GM12878 (cell line): ENCODE measurements at regions not wholly inside any gene's neighbourhood (a gene's known extent, or its start where the extent isn't known, plus 50 kb on each side); places are given as distances from the start of the nearest gene placed in this dataset.

Experiments used
- ATAC-seq: fragments of 200-7000 bp; cut with Tn5 transposase; 3 replicates; pipeline ENCODE4 v1.9.1; 2020; ENCODE audit warnings: mild to moderate bottlenecking, moderate library complexity
- BruUV-seq: library from RNA; stranded (reverse); fragments of 400-500 nt; replicated peaks from 2 replicates; lab custom pipeline; 2021; lab: Mats Ljungman, UMichigan
- CTCF ChIA-PET: fragments of 300-600 bp; sonication (Branson Sonifier 250); formaldehyde crosslinking; extraction: SDS; loops from one replicate; lab custom pipeline; 2021; ENCODE audit warnings: inconsistent platforms; lab: Yijun Ruan, JAX
- POLR2A ChIA-PET: fragments of 350-600 bp; formaldehyde crosslinking; extraction: SDS; loops from one replicate; lab custom pipeline; 2021; ENCODE audit warnings: inconsistent platforms; lab: Charles Lee
- RAD21 ChIA-PET: fragments of 300-600 bp; sonication (Branson Sonifier 250); formaldehyde crosslinking; loops from one replicate; lab custom pipeline; 2023; ENCODE audit warnings: antibody characterized with exemption; ENCODE audit not compliant: unreplicated experiment; lab: Charles Lee
- SMC1A ChIA-PET: fragments of 300-600 bp; sonication (Branson Sonifier 250); formaldehyde crosslinking; loops from one replicate; lab custom pipeline; 2023; ENCODE audit not compliant: unreplicated experiment, uncharacterized antibody; lab: Charles Lee
- DNase-seq: peaks from one replicate; pipeline ENCODE4 v3.0.0-alpha.2; 2011; ENCODE audit warnings: low read depth, low spot score
- FAIRE-seq: peaks from 3 replicates; lab custom pipeline; 2011; peaks lifted over from hg19 to GRCh38; lab: Jason Lieb, UNC
- H2AFZ ChIP-seq: 2 replicates; pipeline ENCODE4 v1.6.0; 2011; ENCODE audit warnings: low read depth, low read length, control low read depth; ENCODE audit not compliant: control insufficient read depth
- H3K27ac ChIP-seq: 2 replicates; pipeline ENCODE4 v1.5.1; 2011; ENCODE audit warnings: control low read depth; ENCODE audit not compliant: control insufficient read depth, insufficient read depth
- H3K27me3 ChIP-seq, 2 experiments: replicated peaks in 1 of 2; 2 replicates each; pipeline versions ENCODE4 v1.6.0 to v1.6.1; 2011; ENCODE audit warnings: low read length in 1 of 2; ENCODE audit not compliant: control insufficient read depth in 2 of 2, insufficient read depth in 2 of 2
- H3K36me3 ChIP-seq, 2 experiments: 2 replicates each; pipeline ENCODE4 v1.5.1; 2011; ENCODE audit warnings: low read length in 1 of 2; ENCODE audit not compliant: control insufficient read depth in 2 of 2, insufficient read depth in 2 of 2
- H3K4me1 ChIP-seq: 2 replicates; pipeline ENCODE4 v1.6.1; 2011; ENCODE audit warnings: mild to moderate bottlenecking, low read length, moderate library complexity, mixed read lengths; ENCODE audit not compliant: control insufficient read depth, insufficient read depth
- H3K4me2 ChIP-seq: 2 replicates; pipeline ENCODE4 v1.6.0; 2011; ENCODE audit warnings: control low read depth; ENCODE audit not compliant: control insufficient read depth, insufficient read depth
- H3K4me3 ChIP-seq: fragments of 200-600 bp; sonication (generic); 2 replicates; pipeline ENCODE4 v1.5.1; 2016
- H3K79me2 ChIP-seq: 2 replicates; pipeline ENCODE4 v1.6.0; 2011; ENCODE audit warnings: low read length; ENCODE audit not compliant: control insufficient read depth, insufficient read depth
- H3K9ac ChIP-seq: 2 replicates; pipeline ENCODE4 v1.8.0; 2011; ENCODE audit warnings: low read length, control low read depth, mixed read lengths; ENCODE audit not compliant: control insufficient read depth, insufficient read depth
- H3K9me3 ChIP-seq: replicated peaks from 3 replicates; pipeline ENCODE4 v1.5.1; 2011; ENCODE audit warnings: mild to moderate bottlenecking, low read length; ENCODE audit not compliant: control insufficient read depth, insufficient read depth
- H4K20me1 ChIP-seq: 2 replicates; pipeline ENCODE4 v1.6.0; 2011; ENCODE audit not compliant: control insufficient read depth, insufficient read depth
- E2F4 ChIP-seq: IDR thresholded peaks from 2 replicates; pipeline ENCODE4 v1.6.1; 2012; ENCODE audit warnings: low read depth, low read length, improper control_type of control experiment
- E4F1 ChIP-seq: fragments of 450-650 bp; IDR thresholded peaks from 2 replicates; pipeline ENCODE4 v1.6.1; 2018; ENCODE audit warnings: borderline replicate concordance, mild to moderate bottlenecking; ENCODE audit not compliant: partially characterized antibody
- FOXK2 ChIP-seq: fragments of 450-650 bp; IDR thresholded peaks from 2 replicates; pipeline ENCODE4 v1.6.1; 2017; ENCODE audit warnings: mild to moderate bottlenecking, moderate library complexity
- FOXM1 ChIP-seq: IDR thresholded peaks from 2 replicates; pipeline ENCODE4 v1.6.1; 2012; ENCODE audit warnings: low read depth, mild to moderate bottlenecking, inconsistent platforms, low read length, moderate library complexity
- IKZF2 ChIP-seq, 2 experiments: fragments of 450-650 bp; IDR thresholded peaks; 2 replicates each; pipeline ENCODE4 v1.6.1; 2017; ENCODE audit warnings: mild to moderate bottlenecking in 2 of 2, moderate library complexity in 2 of 2
- JUNB ChIP-seq: IDR thresholded peaks from 2 replicates; pipeline ENCODE4 v1.6.1; 2016; ENCODE audit warnings: antibody characterized with exemption, mild to moderate bottlenecking
- MTA3 ChIP-seq: IDR thresholded peaks from 2 replicates; pipeline ENCODE4 v1.6.1; 2012; ENCODE audit warnings: low read length, inconsistent platforms, borderline replicate concordance
- PML ChIP-seq: IDR thresholded peaks from 2 replicates; pipeline ENCODE4 v1.6.1; 2012; ENCODE audit warnings: low read length, inconsistent platforms
- RAD51 ChIP-seq: fragments of 450-650 bp; IDR thresholded peaks from 2 replicates; pipeline ENCODE4 v1.6.1; 2016; ENCODE audit warnings: moderate library complexity, mild to moderate bottlenecking, inconsistent platforms
- SIN3A ChIP-seq: IDR thresholded peaks from 2 replicates; pipeline ENCODE4 v1.6.1; 2012; ENCODE audit warnings: low read depth, low read length, improper control_type of control experiment
- SKIL ChIP-seq: fragments of 450-650 bp; IDR thresholded peaks from 2 replicates; pipeline ENCODE4 v1.6.1; 2017; ENCODE audit warnings: mild to moderate bottlenecking, low read depth, inconsistent platforms; ENCODE audit not compliant: poor library complexity, severe bottlenecking
- TAF1 ChIP-seq: IDR thresholded peaks from 2 replicates; pipeline ENCODE4 v1.6.1; 2011; ENCODE audit warnings: mild to moderate bottlenecking, low read depth, low read length, borderline replicate concordance
- USF2 ChIP-seq: IDR thresholded peaks from 2 replicates; pipeline ENCODE4 v1.6.1; 2011; ENCODE audit warnings: low read depth, low read length, improper control_type of control experiment, borderline replicate concordance
- ZBTB11 ChIP-seq: fragments of 450-650 bp; formaldehyde crosslinking; IDR thresholded peaks from 2 replicates; pipeline ENCODE4 v1.5.0; 2022; ENCODE audit warnings: mild to moderate bottlenecking, missing genetic modification characterization
- ZNF24 ChIP-seq: fragments of 450-650 bp; IDR thresholded peaks from 2 replicates; pipeline ENCODE4 v1.6.1; 2017; ENCODE audit warnings: antibody characterized with exemption, mild to moderate bottlenecking
- ZNF384 ChIP-seq: IDR thresholded peaks from 2 replicates; pipeline ENCODE4 v1.6.1; 2012; ENCODE audit warnings: low read depth, mild to moderate bottlenecking, low read length, improper control_type of control experiment, borderline replicate concordance
- WGBS: methylation state at CpG from one replicate; pipeline ENCODE4 v1.1.6; 2016; ENCODE audit warnings: low lambda C conversion rate; ENCODE audit not compliant: insufficient replicate concordance, insufficient coverage; ENCODE audit errors: missing lambda C conversion rate; 5-methylcytosine and 5-hydroxymethylcytosine counted together
- in situ Hi-C: fragments of 300-500 bp; cut with MboI; formaldehyde crosslinking; loops from 9 replicates; pipeline ENCODE4 v1.14.3; 2018; ENCODE audit warnings: mixed read lengths
- intact Hi-C: fragments of 100-400 bp; cut with micrococcal nuclease; formaldehyde crosslinking; loops from one replicate; pipeline ENCODE4 v1.14.2; 2022; ENCODE audit not compliant: unreplicated experiment

- Histone ChIP-seq H2AFZ (no peak overlapping the region), H4K20me1 (no peaks in the 10 kb centered on the region), H3K4me1 (peaks cover 3% of the 10 kb centered on the region; the same call in 1 of the 2 replicates)
- CTCF ChIA-PET: no interaction called here
- WGBS: 40% methylated on average over 5 of the region's 5 CpGs
- in situ Hi-C loops: no loop called here
- TF ChIP-seq SIN3A (no peak), FOXK2 (no peak), IKZF2 (IDR thresholded peaks at IDR 0.05) (no peak), JUNB (no peak), MTA3 (no peak), FOXM1 (no peak), ZNF24 (no peak), SKIL (no peak), ZBTB11 (CRISPR knock-in tag) (no peak), E4F1 (no peak), PML (no peak), USF2 (no peak), RAD51 (no peak), ZNF384 (no peak), TAF1 (no peak), E2F4 (no peak)
- TF ChIP-seq, all 136 proteins: peak for 0
- H3K27ac ChIP-seq: no peak overlapping the region
- H3K36me3 ChIP-seq: no peaks in the 10 kb centered on the region
- no peak for FAIRE-seq
- H3K27me3 ChIP-seq: no peaks in the 10 kb centered on the region
- no peak for ATAC-seq
- no peak overlapping the region for H3K4me3 ChIP-seq
- H3K9ac ChIP-seq: no peak overlapping the region
- peaks cover 1% of the 10 kb centered on the region; the same call in 1 of the 3 replicates for H3K9me3 ChIP-seq
- RAD21 ChIA-PET: no interaction called here
- no peak for DNase-seq
- SMC1A ChIA-PET: no interaction called here
- POLR2A ChIA-PET: no interaction called here
- intact Hi-C loops: no loop called here
- no TSS peak for BruUV-seq
- H3K4me2 ChIP-seq: no peak overlapping the region
- H3K79me2 ChIP-seq: no peaks in the 10 kb centered on the region
These were observed 496.6 kb upstream of the PROK2 start for GRCh38 chr3:72281551-72281950.
